PFSK-1 (cell line): ENCODE measurements at regions not wholly inside any gene's neighbourhood (a gene's known extent, or its start where the extent isn't known, plus 50 kb on each side); places are given as distances from the start of the nearest gene placed in this dataset.

Experiments
- FOXP2 ChIP-seq: optimal IDR thresholded peaks from 2 replicates; pipeline ENCODE3; 2011; ENCODE audit warnings: borderline replicate concordance, control low read depth, inconsistent platforms; ENCODE audit not compliant: insufficient read depth; ENCODE audit errors: extremely low read length, extremely low read depth
- POLR2AphosphoS5 ChIP-seq: IDR thresholded peaks from 2 replicates; pipeline ENCODE4 v1.6.1; 2012; ENCODE audit warnings: low read depth, mild to moderate bottlenecking, control low read depth, low read length, moderate library complexity
- REST ChIP-seq, 2 experiments: IDR thresholded peaks; 2 replicates each; pipeline versions ENCODE4 v1.6.1 to v1.8.0; 2011 to 2012; ENCODE audit warnings: low read depth in 2 of 2, low read length in 2 of 2, control low read depth in 1 of 2, inconsistent platforms in 1 of 2, mild to moderate bottlenecking in 1 of 2, moderate library complexity in 1 of 2; ENCODE audit not compliant: insufficient read depth in 1 of 2
- SIN3A ChIP-seq: IDR thresholded peaks from 2 replicates; pipeline ENCODE4 v1.6.1; 2012; ENCODE audit warnings: mild to moderate bottlenecking, low read length, moderate library complexity, borderline replicate concordance; ENCODE audit not compliant: insufficient read depth
- TAF1 ChIP-seq: IDR thresholded peaks from 2 replicates; pipeline ENCODE4 v1.6.1; 2012; ENCODE audit warnings: low read length, control low read depth, borderline replicate concordance; ENCODE audit not compliant: insufficient read depth

GRCh38 chr12:9325471-9325870, 117.3 kb upstream of the PZP start:
- no peak for TF ChIP-seq POLR2AphosphoS5
- TF ChIP-seq FOXP2: no peak
- no peak for TF ChIP-seq SIN3A
- no peak for TF ChIP-seq TAF1
- TF ChIP-seq REST (IDR thresholded peaks at IDR 0.05; ENCODE audit: insufficient read depth in 1 of 2, low read depth in 2 of 2, low read length in 2 of 2): no peak

GRCh38 chr12:9324782-9325181, 116.6 kb upstream of the PZP start:
- TF ChIP-seq FOXP2 (no peak), POLR2AphosphoS5 (no peak), REST (IDR thresholded peaks at IDR 0.05; ENCODE audit: insufficient read depth in 1 of 2, low read depth in 2 of 2, low read length in 2 of 2) (no peak), SIN3A (no peak)

GRCh38 chr12:9323144-9323681, 115.0 kb upstream of the PZP start:
- TF ChIP-seq REST (IDR thresholded peaks at IDR 0.05; ENCODE audit: insufficient read depth in 1 of 2, low read depth in 2 of 2, low read length in 2 of 2) (no peak), SIN3A (no peak), FOXP2 (no peak), TAF1 (no peak), POLR2AphosphoS5 (no peak)

- TF ChIP-seq SIN3A (no peak), FOXP2 (no peak), TAF1 (no peak), POLR2AphosphoS5 (no peak), REST (IDR thresholded peaks at IDR 0.05; ENCODE audit: insufficient read depth in 1 of 2, low read depth in 2 of 2, low read length in 2 of 2) (no peak)
Observed at GRCh38 chr12:9319842-9320173, 111.6 kb upstream of the PZP start.
